ENCODE measurements at regions not wholly inside any gene's neighbourhood (a gene's known extent, or its start where the extent isn't known, plus 50 kb on each side); places are given as distances from the start of the nearest gene placed in this dataset.
"Not testable (repeated sequence)": the region's sequence is repeated elsewhere in the genome, so short reads cannot be mapped to it uniquely, and the experiment has no call there.

- Histone ChIP-seq H3K27ac (no peak overlapping the region), H3K4me1 (replicated peaks in 1 of 2) (no peaks in the 10 kb centered on the region), H3K9me3 (replicated peaks in 1 of 3) (no peaks in the 10 kb centered on the region), H3K4me3 (no peak overlapping the region), H3K36me3 (replicated peaks in 1 of 2) (no peaks in the 10 kb centered on the region), H3K27me3 (no peaks in the 10 kb centered on the region)
- WGBS, 4 donors = 89 to 94% (median 92%) methylated on average over 5 of the region's 5 CpGs
- intact Hi-C loops (cut with DNase I) = no loop called here
- TF ChIP-seq POLR2A (IDR thresholded peaks at IDR 0.05) = no peak
- TF ChIP-seq, protein P1, sequence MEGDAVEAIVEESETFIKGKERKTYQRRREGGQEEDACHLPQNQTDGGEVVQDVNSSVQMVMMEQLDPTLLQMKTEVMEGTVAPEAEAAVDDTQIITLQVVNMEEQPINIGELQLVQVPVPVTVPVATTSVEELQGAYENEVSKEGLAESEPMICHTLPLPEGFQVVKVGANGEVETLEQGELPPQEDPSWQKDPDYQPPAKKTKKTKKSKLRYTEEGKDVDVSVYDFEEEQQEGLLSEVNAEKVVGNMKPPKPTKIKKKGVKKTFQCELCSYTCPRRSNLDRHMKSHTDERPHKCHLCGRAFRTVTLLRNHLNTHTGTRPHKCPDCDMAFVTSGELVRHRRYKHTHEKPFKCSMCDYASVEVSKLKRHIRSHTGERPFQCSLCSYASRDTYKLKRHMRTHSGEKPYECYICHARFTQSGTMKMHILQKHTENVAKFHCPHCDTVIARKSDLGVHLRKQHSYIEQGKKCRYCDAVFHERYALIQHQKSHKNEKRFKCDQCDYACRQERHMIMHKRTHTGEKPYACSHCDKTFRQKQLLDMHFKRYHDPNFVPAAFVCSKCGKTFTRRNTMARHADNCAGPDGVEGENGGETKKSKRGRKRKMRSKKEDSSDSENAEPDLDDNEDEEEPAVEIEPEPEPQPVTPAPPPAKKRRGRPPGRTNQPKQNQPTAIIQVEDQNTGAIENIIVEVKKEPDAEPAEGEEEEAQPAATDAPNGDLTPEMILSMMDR (IDR thresholded peaks at IDR 0.05) = no peak
- DNase-seq = no peak
Observed at GRCh38 chr12:94839347-94839746, 164.2 kb downstream of the NDUFA12 start.

DNA sequence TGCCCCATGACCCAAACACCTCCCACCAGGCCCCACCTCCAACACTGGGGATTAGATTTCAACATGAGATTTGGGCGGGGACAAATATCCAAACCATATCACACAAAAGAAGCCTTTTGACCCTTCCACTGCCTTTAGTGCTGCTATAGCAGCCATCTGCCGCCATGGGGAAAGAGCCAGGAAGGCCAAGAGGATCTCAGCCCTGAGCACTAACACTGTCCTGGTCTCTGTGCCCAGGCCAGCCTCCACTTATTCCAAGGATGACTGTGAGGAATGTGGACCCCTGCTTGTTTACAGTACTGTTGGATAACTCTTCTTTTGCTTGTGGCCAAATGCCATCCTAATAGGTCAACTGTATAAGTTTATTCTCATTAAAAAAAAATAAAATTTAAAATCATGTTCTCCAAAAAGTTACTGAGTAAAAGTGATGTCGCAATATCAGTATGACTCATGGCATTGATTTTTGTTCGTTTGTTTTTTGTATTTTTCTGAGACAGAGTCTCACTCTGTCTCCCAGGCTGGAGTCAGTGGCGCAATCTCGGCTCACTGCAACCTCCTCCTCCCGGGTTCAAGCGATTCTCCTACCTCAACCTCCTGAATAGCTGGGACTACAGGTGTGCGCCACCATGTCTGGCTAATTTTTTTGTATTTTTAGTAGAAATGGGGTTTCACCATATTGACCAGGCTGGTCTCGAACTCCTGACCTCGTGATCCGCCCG lies 166.4 kb downstream of the NDUFA12 start:
- WGBS, 4 donors = 80 to 87% (median 85%) methylated on average over 13 of the region's 13 CpGs
- intact Hi-C loops (cut with DNase I); H3K27ac ChIP-seq; H3K36me3 ChIP-seq (replicated peaks in 1 of 2); H3K4me1 ChIP-seq (replicated peaks in 1 of 2); H3K27me3 ChIP-seq; DNase-seq; H3K9me3 ChIP-seq (replicated peaks in 1 of 3); H3K4me3 ChIP-seq: not testable (repeated sequence)

DNA sequence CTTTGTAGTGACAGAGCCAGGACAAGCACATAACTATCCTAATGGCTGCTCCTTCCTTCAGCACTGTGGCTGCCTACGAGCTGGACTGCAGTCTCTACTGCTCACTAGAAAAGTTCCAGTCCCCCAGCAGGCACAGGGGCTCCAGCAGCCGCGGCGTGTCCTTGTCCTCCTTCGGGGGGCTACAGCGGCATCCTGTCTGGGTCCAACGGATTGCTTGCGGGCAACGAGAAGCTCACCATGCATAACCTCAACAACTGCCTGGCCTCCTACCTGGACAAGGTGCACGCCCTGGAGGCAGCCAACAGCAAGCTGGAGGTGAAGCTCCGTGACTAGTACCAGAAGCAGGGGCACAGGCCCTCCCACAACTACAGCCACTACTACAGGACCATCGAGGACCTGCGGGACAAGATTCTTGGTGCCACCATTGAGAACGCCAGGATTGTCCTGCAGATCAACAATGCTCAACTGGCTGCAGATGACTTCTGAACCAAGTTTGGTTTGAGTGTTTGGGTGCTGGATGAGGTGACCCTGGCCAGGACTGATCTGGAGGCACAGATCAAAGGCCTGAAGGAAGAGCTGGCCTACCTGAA lies 169.4 kb downstream of the NDUFA12 start:
- H3K27me3 ChIP-seq = no peaks in the 10 kb centered on the region
- 92 to 100% (median 95%) methylated on average over 3 to 14 of the region's 14 CpGs for WGBS, 4 donors
- TF ChIP-seq POLR2A (IDR thresholded peaks at IDR 0.05) = no peak
- H3K27ac ChIP-seq = no peak overlapping the region
- no peaks in the 10 kb centered on the region for H3K9me3 ChIP-seq (replicated peaks in 1 of 3)
- H3K36me3 ChIP-seq (replicated peaks in 1 of 2) = no peaks in the 10 kb centered on the region
- DNase-seq = no peak
- H3K4me3 ChIP-seq = no peak overlapping the region
- intact Hi-C loops (cut with DNase I) = no loop called here
- H3K4me1 ChIP-seq (replicated peaks in 1 of 2) = peaks cover 0 to 15% of the 10 kb centered on the region in 2 donors

GRCh38 chr12:94832780-94833681 lies 170.5 kb downstream of the NDUFA12 start:
- no peak for DNase-seq
- H3K36me3 ChIP-seq (replicated peaks in 1 of 2) = no peaks in the 10 kb centered on the region
- peaks cover 0 to 15% of the 10 kb centered on the region in 2 donors for H3K4me1 ChIP-seq (replicated peaks in 1 of 2)
- no peak overlapping the region for H3K4me3 ChIP-seq
- H3K27me3 ChIP-seq = no peaks in the 10 kb centered on the region
- intact Hi-C loops (cut with DNase I) = no loop called here
- WGBS, 4 donors = 66 to 85% (median 76%) methylated on average over 15 of the region's 15 CpGs
- no peaks in the 10 kb centered on the region for H3K9me3 ChIP-seq (replicated peaks in 1 of 3)
- no peak for TF ChIP-seq POLR2A (IDR thresholded peaks at IDR 0.05)
- TF ChIP-seq, protein P1 (IDR thresholded peaks at IDR 0.05) = no peak
- H3K27ac ChIP-seq = peak overlapping the region in 2 of 5 donors; percentile 31 to 40

- DNase-seq = no peak
- Histone ChIP-seq H3K27ac (peak overlapping the region in 1 of 5 donors; percentile 40), H3K4me1 (replicated peaks in 1 of 2) (peaks cover 0 to 15% of the 10 kb centered on the region in 2 donors), H3K27me3 (no peaks in the 10 kb centered on the region), H3K36me3 (replicated peaks in 1 of 2) (no peaks in the 10 kb centered on the region), H3K9me3 (replicated peaks in 1 of 3) (no peaks in the 10 kb centered on the region), H3K4me3 (no peak overlapping the region)
- no peak for TF ChIP-seq POLR2A (IDR thresholded peaks at IDR 0.05)
- TF ChIP-seq, protein P1 (IDR thresholded peaks at IDR 0.05) = no peak
- 86 to 94% (median 89%) methylated on average over 3 of the region's 3 CpGs for WGBS, 4 donors
- intact Hi-C loops (cut with DNase I) = no loop called here
Observed at GRCh38 chr12:94832105-94832504, 171.4 kb downstream of the NDUFA12 start.
